DOHH2 (cell line): ENCODE measurements at regions not wholly inside any gene's neighbourhood (a gene's known extent, or its start where the extent isn't known, plus 50 kb on each side); places are given as distances from the start of the nearest gene placed in this dataset.

Experiments used
- CTCF ChIP-seq: fragments of 200-600 bp; sonication (generic); IDR thresholded peaks from one replicate; pipeline ENCODE4 v1.5.1; 2014; ENCODE audit warnings: antibody characterized with exemption, mild to moderate bottlenecking, low read depth, low read length; ENCODE audit not compliant: poor library complexity, severe bottlenecking
- EZH2phosphoT487 ChIP-seq: fragments of 200-600 bp; sonication (generic); IDR thresholded peaks from 2 replicates; pipeline ENCODE4 v1.6.1; 2017; ENCODE audit warnings: borderline replicate concordance, mild to moderate bottlenecking, antibody characterized with exemption, low read length, moderate library complexity, mixed read lengths

- TF ChIP-seq CTCF (no peak), EZH2phosphoT487 (no peak)
These were observed 1799.8 kb upstream of the ADGRL3 start for GRCh38 chr4:59400334-59400733.
